IMR-90 (cell line): ENCODE measurements at regions not wholly inside any gene's neighbourhood (a gene's known extent, or its start where the extent isn't known, plus 50 kb on each side); places are given as distances from the start of the nearest gene placed in this dataset.

Experiments used
- ATAC-seq: fragments of 200-7000 bp; cut with Tn5 transposase; 2 replicates; pipeline ENCODE4 v1.9.1; 2020; ENCODE audit warnings: low read depth, mild to moderate bottlenecking, moderate library complexity
- BruUV-seq: library from RNA; stranded (reverse); fragments of 400-500 nt; replicated peaks from 2 replicates; lab custom pipeline; 2021; lab: Mats Ljungman, UMichigan
- CTCF ChIA-PET: fragments of 300-600 bp; formaldehyde crosslinking; extraction: SDS; loops from one replicate; lab custom pipeline; 2021; ENCODE audit warnings: antibody characterized with exemption; lab: Yijun Ruan, JAX
- POLR2A ChIA-PET: fragments of 300-600 bp; sonication (Branson Sonifier 250); formaldehyde crosslinking; loops from one replicate; lab custom pipeline; 2022; ENCODE audit warnings: antibody characterized with exemption; ENCODE audit not compliant: unreplicated experiment; lab: Charles Lee
- DNase-seq: peaks from one replicate; pipeline ENCODE4 v3.0.0; 2013
- H2AFZ ChIP-seq: replicated peaks from 2 replicates; pipeline ENCODE3; 2013; ENCODE audit warnings: low read length, mild to moderate bottlenecking; ENCODE audit not compliant: poor library complexity
- H2AK5ac ChIP-seq: 2 replicates; pipeline ENCODE4 v1.6.1; 2013; ENCODE audit warnings: low read depth, low read length, inconsistent platforms
- H2AK9ac ChIP-seq: replicated peaks from 2 replicates; pipeline ENCODE3; 2013; ENCODE audit warnings: mild to moderate bottlenecking, low read depth, low read length, moderate library complexity; ENCODE audit not compliant: poor library complexity
- H2BK120ac ChIP-seq: 2 replicates; pipeline ENCODE4 v1.6.1; 2013; ENCODE audit warnings: low read depth, low read length, inconsistent platforms
- H2BK15ac ChIP-seq: 3 replicates; pipeline ENCODE4 v1.6.1; 2013; ENCODE audit warnings: low read depth, low read length, inconsistent platforms
- H2BK20ac ChIP-seq: 2 replicates; pipeline ENCODE4 v1.6.1; 2013; ENCODE audit warnings: low read depth, mild to moderate bottlenecking, inconsistent platforms, low read length, moderate library complexity
- H2BK5ac ChIP-seq: 2 replicates; pipeline ENCODE4 v1.6.1; 2013; ENCODE audit warnings: mild to moderate bottlenecking, low read depth, low read length, inconsistent platforms; ENCODE audit not compliant: poor library complexity, severe bottlenecking
- H3K14ac ChIP-seq: replicated peaks from 2 replicates; pipeline ENCODE4 v1.6.1; 2013; ENCODE audit warnings: low read depth, low read length, inconsistent platforms
- H3K18ac ChIP-seq: 2 replicates; pipeline ENCODE4 v1.6.1; 2013; ENCODE audit warnings: low read depth, low read length, control low read depth
- H3K23ac ChIP-seq: 2 replicates; pipeline ENCODE4 v1.6.1; 2013; ENCODE audit warnings: low read depth, low read length, inconsistent platforms
- H3K27ac ChIP-seq: 2 replicates; pipeline ENCODE4 v1.5.1; 2013; ENCODE audit warnings: mild to moderate bottlenecking, control low read depth, low read length; ENCODE audit not compliant: insufficient read depth
- H3K27me3 ChIP-seq: 2 replicates; pipeline ENCODE4 v1.6.1; 2013; ENCODE audit warnings: low read length; ENCODE audit not compliant: control insufficient read depth, insufficient read depth
- H3K36me3 ChIP-seq: 2 replicates; pipeline ENCODE4 v1.6.1; 2013; ENCODE audit warnings: low read length, mixed read lengths; ENCODE audit not compliant: control insufficient read depth, insufficient read depth
- H3K4ac ChIP-seq: 2 replicates; pipeline ENCODE4 v1.6.1; 2013; ENCODE audit warnings: low read depth, low read length, inconsistent platforms
- H3K4me1 ChIP-seq: 2 replicates; pipeline ENCODE4 v1.6.1; 2013; ENCODE audit warnings: low read length, mixed read lengths; ENCODE audit not compliant: control insufficient read depth, insufficient read depth
- H3K4me2 ChIP-seq: 2 replicates; pipeline ENCODE4 v1.6.1; 2013; ENCODE audit warnings: low read depth, mild to moderate bottlenecking, control low read depth, low read length, moderate library complexity
- H3K4me3 ChIP-seq: 2 replicates; pipeline ENCODE4 v1.5.1; 2013; ENCODE audit warnings: low read depth, mild to moderate bottlenecking, control low read depth, low read length, moderate library complexity; ENCODE audit not compliant: insufficient read depth
- H3K56ac ChIP-seq: 2 replicates; pipeline ENCODE4 v1.6.1; 2013; ENCODE audit warnings: low read length, inconsistent platforms; ENCODE audit not compliant: insufficient read depth; ENCODE audit errors: extremely low read depth
- H3K79me1 ChIP-seq, 2 experiments: 2 replicates each; pipeline ENCODE4 v1.6.1; 2013; ENCODE audit warnings: low read length in 2 of 2, inconsistent platforms in 1 of 2, low read depth in 1 of 2
- H3K9ac ChIP-seq: 2 replicates; pipeline ENCODE4 v1.6.1; 2013; ENCODE audit warnings: low read depth, low read length, control low read depth
- H3K9me1 ChIP-seq: 2 replicates; pipeline ENCODE4 v1.6.1; 2013; ENCODE audit warnings: low read length, inconsistent platforms; ENCODE audit not compliant: insufficient read depth
- H3K9me3 ChIP-seq: 2 replicates; pipeline ENCODE4 v1.6.1; 2013; ENCODE audit warnings: low read length; ENCODE audit not compliant: control insufficient read depth, insufficient read depth
- H4K20me1 ChIP-seq: 2 replicates; pipeline ENCODE4 v1.6.1; 2013; ENCODE audit warnings: low read length, inconsistent platforms; ENCODE audit not compliant: insufficient read depth
- H4K5ac ChIP-seq: 2 replicates; pipeline ENCODE4 v1.6.1; 2013; ENCODE audit warnings: mild to moderate bottlenecking, low read depth, low read length, control low read depth
- H4K8ac ChIP-seq, 2 experiments: 2 replicates each; pipeline ENCODE4 v1.6.1; 2013; ENCODE audit warnings: low read depth in 2 of 2, low read length in 2 of 2, control low read depth in 1 of 2, inconsistent platforms in 1 of 2
- H4K91ac ChIP-seq: 2 replicates; pipeline ENCODE4 v1.6.1; 2013; ENCODE audit warnings: low read depth, low read length, inconsistent platforms; ENCODE audit not compliant: insufficient read depth
- BHLHE40 ChIP-seq: fragments of 150-350 bp; IDR thresholded peaks from 2 replicates; pipeline ENCODE4 v1.6.1; 2016; ENCODE audit warnings: mild to moderate bottlenecking, low read depth, low read length
- CEBPB ChIP-seq: IDR thresholded peaks from 2 replicates; pipeline ENCODE4 v1.6.1; 2012; ENCODE audit warnings: low read depth, low read length, improper control_type of control experiment
- CHD1 ChIP-seq: IDR thresholded peaks from 2 replicates; pipeline ENCODE4 v1.6.1; 2012; ENCODE audit warnings: low read depth, low read length, improper control_type of control experiment
- CTCF ChIP-seq: conservative IDR thresholded peaks from 2 replicates; pipeline ENCODE4 v1.5.1; 2012; ENCODE audit warnings: mild to moderate bottlenecking, low read depth, low read length, improper control_type of control experiment
- ELK1 ChIP-seq: fragments of 150-350 bp; IDR thresholded peaks from 2 replicates; pipeline ENCODE4 v1.6.1; 2016; ENCODE audit warnings: low read depth, mild to moderate bottlenecking, low read length, moderate library complexity, borderline replicate concordance
- FOS ChIP-seq: fragments of 150-350 bp; IDR thresholded peaks from 2 replicates; pipeline ENCODE4 v1.6.1; 2016; ENCODE audit warnings: low read depth, low read length
- MAFK ChIP-seq: IDR thresholded peaks from 2 replicates; pipeline ENCODE4 v1.6.1; 2012; ENCODE audit warnings: low read depth, low read length, improper control_type of control experiment
- MAZ ChIP-seq: IDR thresholded peaks from 2 replicates; pipeline ENCODE4 v1.6.1; 2012; ENCODE audit warnings: low read depth, mild to moderate bottlenecking, low read length, improper control_type of control experiment, moderate library complexity, borderline replicate concordance
- MXI1 ChIP-seq: IDR thresholded peaks from 2 replicates; pipeline ENCODE4 v1.6.1; 2012; ENCODE audit warnings: low read depth, mild to moderate bottlenecking, low read length, moderate library complexity, borderline replicate concordance
- NFE2L2 ChIP-seq: fragments of 150-350 bp; IDR thresholded peaks from 2 replicates; pipeline ENCODE4 v1.6.1; 2016; ENCODE audit warnings: low read depth, mild to moderate bottlenecking, low read length
- POLR2A ChIP-seq: IDR thresholded peaks from 2 replicates; pipeline ENCODE4 v1.6.1; 2012; ENCODE audit warnings: mild to moderate bottlenecking, low read depth, low read length
- RAD21 ChIP-seq: IDR thresholded peaks from 2 replicates; pipeline ENCODE4 v1.6.1; 2012; ENCODE audit warnings: low read length, improper control_type of control experiment
- RCOR1 ChIP-seq: IDR thresholded peaks from 2 replicates; pipeline ENCODE4 v1.6.1; 2012; ENCODE audit warnings: mild to moderate bottlenecking, low read length, improper control_type of control experiment; ENCODE audit not compliant: insufficient replicate concordance
- RFX5 ChIP-seq: IDR thresholded peaks from 2 replicates; pipeline ENCODE4 v1.8.0; 2012; ENCODE audit warnings: low read depth, mild to moderate bottlenecking, low read length, moderate library complexity
- SMC3 ChIP-seq: fragments of 150-350 bp; IDR thresholded peaks from 2 replicates; pipeline ENCODE4 v1.6.1; 2016; ENCODE audit warnings: low read depth, mild to moderate bottlenecking, antibody characterized with exemption, low read length, moderate library complexity
- USF2 ChIP-seq: fragments of 150-350 bp; IDR thresholded peaks from 2 replicates; pipeline ENCODE4 v1.6.1; 2017; ENCODE audit warnings: mild to moderate bottlenecking, antibody characterized with exemption, low read length, low read depth
- WGBS, 2 experiments: methylation state at CpG; one replicate each; pipeline versions ENCODE4 v1.1.5 to v1.1.7; 2013; ENCODE audit warnings: missing lambda C conversion rate in 2 of 2; ENCODE audit not compliant: insufficient read length in 1 of 2; ENCODE audit errors: extremely low coverage in 2 of 2; 5-methylcytosine and 5-hydroxymethylcytosine counted together
- dilution Hi-C: fragments of 300-500 bp; cut with HindIII; formaldehyde crosslinking; loops from one replicate; pipeline ENCODE4 v1.14.3; 2018; ENCODE audit warnings: low sequenced_read_pairs; ENCODE audit not compliant: unreplicated experiment
- in situ Hi-C: fragments of 300-500 bp; cut with MboI; formaldehyde crosslinking; loops from 3 replicates; pipeline ENCODE4 v1.14.3; 2019; ENCODE audit warnings: low sequenced_read_pairs, inconsistent platforms, mixed read lengths
- intact Hi-C: fragments of 100-400 bp; cut with micrococcal nuclease; formaldehyde crosslinking; loops from 2 replicates; pipeline ENCODE4 v1.10.0; 2022

GRCh38 chr3:104005815-104006214 lies 1360.9 kb upstream of the ALCAM start:
- H2BK20ac ChIP-seq, result no peak overlapping the region
- ChIA-PET CTCF (no interaction called here), POLR2A (no interaction called here)
- TF ChIP-seq FOS (no peak), USF2 (no peak), NFE2L2 (no peak), POLR2A (no peak), BHLHE40 (no peak), CTCF (no peak), RFX5 (no peak), ELK1 (no peak), CHD1 (no peak), RAD21 (no peak), MAZ (no peak), MXI1 (no peak), SMC3 (no peak), MAFK (no peak), RCOR1 (no peak), CEBPB (no peak)
- H3K9me1 ChIP-seq, result no peaks in the 10 kb centered on the region
- no peak overlapping the region for H3K27ac ChIP-seq
- no peak overlapping the region for H2BK15ac ChIP-seq
- in situ Hi-C loops, result no loop called here
- no peak overlapping the region for H3K4me2 ChIP-seq
- BruUV-seq, result no TSS peak
- no peak overlapping the region for H3K14ac ChIP-seq
- no peak overlapping the region for H2BK5ac ChIP-seq
- intact Hi-C loops, result no loop called here
- no peak overlapping the region for H3K4me3 ChIP-seq
- no peaks in the 10 kb centered on the region for H3K9me3 ChIP-seq
- H3K79me1 ChIP-seq, result no peaks in the 10 kb centered on the region
- H3K4me1 ChIP-seq, result no peaks in the 10 kb centered on the region
- no peak overlapping the region for H3K4ac ChIP-seq
- no peak overlapping the region for H2AK5ac ChIP-seq
- no peaks in the 10 kb centered on the region for H4K20me1 ChIP-seq
- ATAC-seq (no peak), DNase-seq (no peak)
- H3K56ac ChIP-seq, result no peak overlapping the region
- no CpG with 5 or more reads among the region's 1 CpG for WGBS, 2 experiments
- no peak overlapping the region for H2AFZ ChIP-seq
- H2AK9ac ChIP-seq, result no peak overlapping the region
- dilution Hi-C loops, result no loop called here
- no peak overlapping the region for H3K18ac ChIP-seq
- H2BK120ac ChIP-seq, result no peak overlapping the region
- H3K9ac ChIP-seq, result no peak overlapping the region
- no peak overlapping the region for H4K91ac ChIP-seq
- no peak overlapping the region for H3K23ac ChIP-seq
- H3K27me3 ChIP-seq, result no peaks in the 10 kb centered on the region
- no peaks in the 10 kb centered on the region for H3K36me3 ChIP-seq
- H4K5ac ChIP-seq, result no peak overlapping the region
- no peak overlapping the region for H4K8ac ChIP-seq
